ENCODE measurements at regions not wholly inside any gene's neighbourhood (a gene's known extent, or its start where the extent isn't known, plus 50 kb on each side); places are given as distances from the start of the nearest gene placed in this dataset.

- no peak for TF ChIP-seq CTCF (IDR thresholded peaks at IDR 0.05; ENCODE audit: unreplicated experiment)
- CTCF ChIA-PET, result interaction anchor here (0.6 kb wide), 1 partner anchor 287 kb away, joined by 3 read pairs; no protein-coding TSS in a partner anchor
- DNase-seq (ENCODE audit: unreplicated experiment), result no peak
Measured at GRCh38 chr9:81242866-81243265, 446.5 kb downstream of the TLE1 start.

GRCh38 chr9:81239388-81239787 lies 450.0 kb downstream of the TLE1 start:
- BruUV-seq (replicated peaks), result no TSS peak
- H3K4me1 Mint-ChIP-seq (ENCODE audit: insufficient read depth, unreplicated experiment), result no peaks in the 10 kb centered on the region
- TF ChIP-seq CTCF (IDR thresholded peaks at IDR 0.05; ENCODE audit: unreplicated experiment), result no peak
- no peaks in the 10 kb centered on the region for H3K27me3 Mint-ChIP-seq (ENCODE audit: insufficient read depth, unreplicated experiment)
- no peak overlapping the region for H3K4me3 Mint-ChIP-seq (ENCODE audit: unreplicated experiment)
- CTCF ChIA-PET, result interaction anchor here (0.7 kb wide), 2 partner anchors 286 to 1164 kb away, joined by 3 to 5 read pairs; no protein-coding TSS in a partner anchor
- POLR2A ChIA-PET, result no interaction called here
- H3K27ac Mint-ChIP-seq (ENCODE audit: low read depth, unreplicated experiment), result no peak overlapping the region
- DNase-seq (ENCODE audit: unreplicated experiment), result no peak
- intact Hi-C loops (cut with micrococcal nuclease), result no loop called here
- H3K9me3 Mint-ChIP-seq (ENCODE audit: unreplicated experiment), result no peaks in the 10 kb centered on the region
- H3K36me3 Mint-ChIP-seq (ENCODE audit: insufficient read depth, unreplicated experiment), result no peaks in the 10 kb centered on the region

More at GRCh38 chr9:81242866-81243265, 446.5 kb downstream of the TLE1 start:
- POLR2A ChIA-PET, result interaction anchor here (0.8 kb wide), 1 partner anchor 87 kb away, joined by 3 read pairs; no protein-coding TSS in a partner anchor
- no peak overlapping the region for H3K27ac Mint-ChIP-seq (ENCODE audit: low read depth, unreplicated experiment)
- H3K9me3 Mint-ChIP-seq (ENCODE audit: unreplicated experiment), result no peaks in the 10 kb centered on the region
- intact Hi-C loops (cut with micrococcal nuclease), result no loop called here
- no peaks in the 10 kb centered on the region for H3K4me1 Mint-ChIP-seq (ENCODE audit: insufficient read depth, unreplicated experiment)
- no peaks in the 10 kb centered on the region for H3K27me3 Mint-ChIP-seq (ENCODE audit: insufficient read depth, unreplicated experiment)
- BruUV-seq (replicated peaks), result no TSS peak
- no peak overlapping the region for H3K4me3 Mint-ChIP-seq (ENCODE audit: unreplicated experiment)
- H3K36me3 Mint-ChIP-seq (ENCODE audit: insufficient read depth, unreplicated experiment), result no peaks in the 10 kb centered on the region

- ChIA-PET POLR2A (interaction anchor here (1.1 kb wide), 1 partner anchor 10 kb away, joined by 4 read pairs; no protein-coding TSS in a partner anchor), CTCF (no interaction called here)
- no peaks in the 10 kb centered on the region for H3K9me3 Mint-ChIP-seq (ENCODE audit: unreplicated experiment)
- no TSS peak for BruUV-seq (replicated peaks)
- H3K27ac Mint-ChIP-seq (ENCODE audit: low read depth, unreplicated experiment), result no peak overlapping the region
- H3K27me3 Mint-ChIP-seq (ENCODE audit: insufficient read depth, unreplicated experiment), result no peaks in the 10 kb centered on the region
- no peaks in the 10 kb centered on the region for H3K36me3 Mint-ChIP-seq (ENCODE audit: insufficient read depth, unreplicated experiment)
- no peak for DNase-seq (ENCODE audit: unreplicated experiment)
- TF ChIP-seq CTCF (IDR thresholded peaks at IDR 0.05; ENCODE audit: unreplicated experiment), result no peak
- H3K4me1 Mint-ChIP-seq (ENCODE audit: insufficient read depth, unreplicated experiment), result no peaks in the 10 kb centered on the region
- intact Hi-C loops (cut with micrococcal nuclease), result no loop called here
- H3K4me3 Mint-ChIP-seq (ENCODE audit: unreplicated experiment), result no peak overlapping the region
Measured at GRCh38 chr9:81237565-81238231, 451.6 kb downstream of the TLE1 start.

GRCh38 chr9:81234924-81235610 lies 454.3 kb downstream of the TLE1 start:
- DNase-seq (ENCODE audit: unreplicated experiment), result no peak
- Mint-ChIP-seq H3K36me3 (ENCODE audit: insufficient read depth, unreplicated experiment) (no peaks in the 10 kb centered on the region), H3K9me3 (ENCODE audit: unreplicated experiment) (no peaks in the 10 kb centered on the region), H3K4me3 (ENCODE audit: unreplicated experiment) (no peak overlapping the region), H3K27ac (ENCODE audit: low read depth, unreplicated experiment) (no peak overlapping the region), H3K4me1 (ENCODE audit: insufficient read depth, unreplicated experiment) (no peaks in the 10 kb centered on the region), H3K27me3 (ENCODE audit: insufficient read depth, unreplicated experiment) (no peaks in the 10 kb centered on the region)
- intact Hi-C loops (cut with micrococcal nuclease), result no loop called here
- CTCF ChIA-PET, result interaction anchor here (0.6 to 1.6 kb wide), 4 partner anchors 9 to 412 kb away, joined by 3 to 5 read pairs (median 4); no protein-coding TSS in a partner anchor
- BruUV-seq (replicated peaks), result no TSS peak
- POLR2A ChIA-PET, result no interaction called here
- TF ChIP-seq CTCF (IDR thresholded peaks at IDR 0.05; ENCODE audit: unreplicated experiment), result no peak

Data from MCF 10A (cell line).